Esophagus squamous epithelium (tissue), 5 donors: ENCODE measurements at regions not wholly inside any gene's neighbourhood (a gene's known extent, or its start where the extent isn't known, plus 50 kb on each side); places are given as distances from the start of the nearest gene placed in this dataset.

ENCODE experiments used
- DNase-seq: peaks from one replicate; lab custom pipeline; 2025; lab: John Stamatoyannopoulos, UW
- H3K27ac ChIP-seq, 4 donors: fragments of 200-600 bp; sonication (generic); one replicate each; pipeline ENCODE4 v1.5.1; 2016 to 2019; ENCODE audit warnings: mild to moderate bottlenecking in 1 of 4
- H3K27me3 ChIP-seq, 4 donors: fragments of 200-600 bp; sonication (generic); 1 replicate in 3 of 4; 2 replicates in 1 of 4; pipeline versions ENCODE4 v1.5.1 to v1.6.0; 2017 to 2021; ENCODE audit warnings: antibody characterized with exemption in 1 of 4
- H3K36me3 ChIP-seq, 3 donors: fragments of 200-600 bp; sonication (generic); one replicate each; pipeline ENCODE4 v1.5.1; 2016 to 2019
- H3K4me1 ChIP-seq, 3 donors: fragments of 200-600 bp; sonication (generic); one replicate each; pipeline ENCODE4 v1.5.1; 2017 to 2019
- H3K4me3 ChIP-seq, 4 donors: fragments of 200-600 bp; sonication (generic); 1 replicate in 3 of 4; 2 replicates in 1 of 4; pipeline ENCODE4 v1.5.1; 2016 to 2019; ENCODE audit warnings: mild to moderate bottlenecking in 2 of 4, moderate library complexity in 1 of 4
- H3K9me3 ChIP-seq, 3 donors: fragments of 200-600 bp; sonication (generic); one replicate each; pipeline ENCODE4 v1.5.1; 2016 to 2019
- CTCF ChIP-seq, 6 experiments: fragments of 450-650 bp in 4 of 6; fragments of 200-600 bp in 2 of 6; sonication (generic) in 2 of 6; IDR thresholded peaks; one replicate each; pipeline ENCODE4 v1.5.1; 2016 to 2019; ENCODE audit warnings: antibody characterized with exemption in 6 of 6, mild to moderate bottlenecking in 4 of 6, moderate library complexity in 4 of 6
- POLR2A ChIP-seq, 4 donors: fragments of 450-650 bp; IDR thresholded peaks; one replicate each; pipeline ENCODE4 v1.6.1; 2017; ENCODE audit warnings: antibody characterized with exemption in 4 of 4, mild to moderate bottlenecking in 4 of 4, moderate library complexity in 3 of 4
- WGBS, 2 donors: methylation state at CpG; one replicate each; pipeline ENCODE4 v1.1.5; 2018; 5-methylcytosine and 5-hydroxymethylcytosine counted together
- intact Hi-C: fragments of 100-400 bp; cut with DNase I; formaldehyde crosslinking; loops from one replicate; pipeline ENCODE4 v1.15.0; 2022
- donor health status: DM: yes; HTN: yes; CAD: no.

- WGBS, 2 donors = 40 to 64% methylated on average over 2 of the region's 2 CpGs
- no peak overlapping the region for H3K27ac ChIP-seq
- intact Hi-C loops = no loop called here
Observed at GRCh38 chr14:56976211-56976610, 165.9 kb upstream of the OTX2 start.

GRCh38 chr14:56975521-56975920, 165.2 kb upstream of the OTX2 start:
- H3K9me3 ChIP-seq = no peaks in the 10 kb centered on the region
- no peak for TF ChIP-seq CTCF (IDR thresholded peaks at IDR 0.05)
- no peak overlapping the region for H3K27ac ChIP-seq
- H3K4me1 ChIP-seq = no peaks in the 10 kb centered on the region
- no peaks in the 10 kb centered on the region for H3K36me3 ChIP-seq
- no peaks in the 10 kb centered on the region for H3K27me3 ChIP-seq
- no peak for DNase-seq
- H3K4me3 ChIP-seq = no peak overlapping the region
- intact Hi-C loops = no loop called here
- 74 to 87% methylated on average over 4 of the region's 4 CpGs for WGBS, 2 donors

More at GRCh38 chr14:56976211-56976610, 165.9 kb upstream of the OTX2 start:
- Histone ChIP-seq H3K4me3 (no peak overlapping the region), H3K4me1 (no peaks in the 10 kb centered on the region), H3K9me3 (no peaks in the 10 kb centered on the region), H3K36me3 (no peaks in the 10 kb centered on the region), H3K27me3 (no peaks in the 10 kb centered on the region)
- DNase-seq = no peak
- TF ChIP-seq CTCF (IDR thresholded peaks at IDR 0.05) = no peak
- TF ChIP-seq POLR2A (IDR thresholded peaks at IDR 0.05) = no peak

- Histone ChIP-seq H3K4me3 (no peak overlapping the region), H3K9me3 (no peaks in the 10 kb centered on the region), H3K4me1 (no peaks in the 10 kb centered on the region), H3K27ac (no peak overlapping the region), H3K27me3 (no peaks in the 10 kb centered on the region), H3K36me3 (no peaks in the 10 kb centered on the region)
- intact Hi-C loops = no loop called here
- TF ChIP-seq CTCF (IDR thresholded peaks at IDR 0.05) = no peak
- TF ChIP-seq POLR2A (IDR thresholded peaks at IDR 0.05) = no peak
- DNase-seq = no peak
Observed at GRCh38 chr14:56972948-56973347, 162.7 kb upstream of the OTX2 start.

- Histone ChIP-seq H3K27ac (no peak overlapping the region), H3K27me3 (no peaks in the 10 kb centered on the region), H3K4me3 (no peak overlapping the region), H3K36me3 (no peaks in the 10 kb centered on the region), H3K9me3 (no peaks in the 10 kb centered on the region), H3K4me1 (no peaks in the 10 kb centered on the region)
- no peak for TF ChIP-seq POLR2A (IDR thresholded peaks at IDR 0.05)
- no peak for DNase-seq
- intact Hi-C loops = no loop called here
- WGBS, 2 donors = 60 to 67% methylated on average over 5 of the region's 5 CpGs
Observed at GRCh38 chr14:56964895-56965294, 154.6 kb upstream of the OTX2 start.

GRCh38 chr14:56963381-56963780, 153.1 kb upstream of the OTX2 start:
- Histone ChIP-seq H3K4me3 (no peak overlapping the region), H3K36me3 (no peaks in the 10 kb centered on the region), H3K27me3 (no peaks in the 10 kb centered on the region), H3K27ac (no peak overlapping the region), H3K4me1 (no peaks in the 10 kb centered on the region), H3K9me3 (no peaks in the 10 kb centered on the region)
- intact Hi-C loops = no loop called here
- no peak for TF ChIP-seq POLR2A (IDR thresholded peaks at IDR 0.05)
- no peak for DNase-seq
- 71 to 75% methylated on average over 6 of the region's 6 CpGs for WGBS, 2 donors

- no peaks in the 10 kb centered on the region for H3K4me1 ChIP-seq
- no peak for DNase-seq
- intact Hi-C loops = no loop called here
- no peak overlapping the region for H3K27ac ChIP-seq
- no peaks in the 10 kb centered on the region for H3K36me3 ChIP-seq
- WGBS, 2 donors = 50 to 60% methylated on average over 4 of the region's 4 CpGs
- no peaks in the 10 kb centered on the region for H3K9me3 ChIP-seq
- no peak for TF ChIP-seq CTCF (IDR thresholded peaks at IDR 0.05)
- TF ChIP-seq POLR2A (IDR thresholded peaks at IDR 0.05) = no peak
- H3K4me3 ChIP-seq = no peak overlapping the region
- H3K27me3 ChIP-seq = no peaks in the 10 kb centered on the region
Observed at GRCh38 chr14:56962444-56963080, 152.3 kb upstream of the OTX2 start.
